ENCODE measurements at regions not wholly inside any gene's neighbourhood (a gene's known extent, or its start where the extent isn't known, plus 50 kb on each side); places are given as distances from the start of the nearest gene placed in this dataset.
"Not testable (repeated sequence)": the region's sequence is repeated elsewhere in the genome, so short reads cannot be mapped to it uniquely, and the experiment has no call there.

DNA sequence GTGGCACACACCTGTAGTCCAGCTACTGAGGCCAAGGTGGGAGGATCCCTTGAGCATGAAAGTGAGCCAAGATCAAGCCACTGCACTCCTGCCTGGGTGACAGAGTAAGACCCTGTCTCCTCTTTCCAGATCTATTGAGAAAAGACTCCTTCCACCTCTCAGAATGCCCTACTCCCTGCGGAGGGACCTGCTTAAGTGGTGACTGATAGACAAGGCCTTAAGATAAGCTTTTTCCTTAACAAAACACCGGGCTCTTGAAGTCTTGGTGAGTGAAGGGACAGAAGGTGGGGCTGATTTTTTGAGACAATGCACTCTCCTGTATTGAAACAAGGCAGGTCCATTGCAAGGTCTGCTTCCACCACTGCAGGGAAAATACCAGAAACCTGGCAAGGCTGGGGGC is 338.4 kb upstream of the FRG2C start:
- DNase-seq (ENCODE audit: low spot score): no peak
- Histone ChIP-seq H3K9me3 (no peaks in the 10 kb centered on the region), H3K4me1 (no peaks in the 10 kb centered on the region), H3K4me3 (no peak overlapping the region), H3K36me3 (no peaks in the 10 kb centered on the region), H3K27ac (no peak overlapping the region), H3K27me3 (no peaks in the 10 kb centered on the region)
- TF ChIP-seq, protein P1, sequence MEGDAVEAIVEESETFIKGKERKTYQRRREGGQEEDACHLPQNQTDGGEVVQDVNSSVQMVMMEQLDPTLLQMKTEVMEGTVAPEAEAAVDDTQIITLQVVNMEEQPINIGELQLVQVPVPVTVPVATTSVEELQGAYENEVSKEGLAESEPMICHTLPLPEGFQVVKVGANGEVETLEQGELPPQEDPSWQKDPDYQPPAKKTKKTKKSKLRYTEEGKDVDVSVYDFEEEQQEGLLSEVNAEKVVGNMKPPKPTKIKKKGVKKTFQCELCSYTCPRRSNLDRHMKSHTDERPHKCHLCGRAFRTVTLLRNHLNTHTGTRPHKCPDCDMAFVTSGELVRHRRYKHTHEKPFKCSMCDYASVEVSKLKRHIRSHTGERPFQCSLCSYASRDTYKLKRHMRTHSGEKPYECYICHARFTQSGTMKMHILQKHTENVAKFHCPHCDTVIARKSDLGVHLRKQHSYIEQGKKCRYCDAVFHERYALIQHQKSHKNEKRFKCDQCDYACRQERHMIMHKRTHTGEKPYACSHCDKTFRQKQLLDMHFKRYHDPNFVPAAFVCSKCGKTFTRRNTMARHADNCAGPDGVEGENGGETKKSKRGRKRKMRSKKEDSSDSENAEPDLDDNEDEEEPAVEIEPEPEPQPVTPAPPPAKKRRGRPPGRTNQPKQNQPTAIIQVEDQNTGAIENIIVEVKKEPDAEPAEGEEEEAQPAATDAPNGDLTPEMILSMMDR (IDR thresholded peaks at IDR 0.05): no peak

DNA sequence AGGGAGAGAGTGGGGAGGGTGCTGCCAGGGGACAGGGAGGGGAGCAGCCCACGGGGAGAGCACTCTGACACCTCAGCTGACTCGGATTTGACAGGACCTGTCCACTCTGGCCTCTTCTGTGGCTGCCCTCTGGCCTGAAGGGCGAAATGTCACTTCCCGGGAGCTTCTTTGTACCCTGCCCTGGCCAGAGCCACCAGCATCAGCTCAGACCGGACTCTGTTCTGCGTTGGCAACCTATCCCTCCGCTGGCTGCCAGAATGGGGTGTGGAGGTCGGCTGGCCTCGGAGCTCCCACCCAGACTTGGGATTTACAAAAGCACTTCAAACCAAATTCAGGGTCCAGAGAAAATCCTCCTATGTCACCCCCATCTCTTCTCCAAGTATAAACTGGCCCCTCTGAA is 336.7 kb upstream of the FRG2C start:
- TF ChIP-seq, protein P1 (IDR thresholded peaks at IDR 0.05): no peak
- no peaks in the 10 kb centered on the region for H3K4me1 ChIP-seq
- no peaks in the 10 kb centered on the region for H3K27me3 ChIP-seq

DNA sequence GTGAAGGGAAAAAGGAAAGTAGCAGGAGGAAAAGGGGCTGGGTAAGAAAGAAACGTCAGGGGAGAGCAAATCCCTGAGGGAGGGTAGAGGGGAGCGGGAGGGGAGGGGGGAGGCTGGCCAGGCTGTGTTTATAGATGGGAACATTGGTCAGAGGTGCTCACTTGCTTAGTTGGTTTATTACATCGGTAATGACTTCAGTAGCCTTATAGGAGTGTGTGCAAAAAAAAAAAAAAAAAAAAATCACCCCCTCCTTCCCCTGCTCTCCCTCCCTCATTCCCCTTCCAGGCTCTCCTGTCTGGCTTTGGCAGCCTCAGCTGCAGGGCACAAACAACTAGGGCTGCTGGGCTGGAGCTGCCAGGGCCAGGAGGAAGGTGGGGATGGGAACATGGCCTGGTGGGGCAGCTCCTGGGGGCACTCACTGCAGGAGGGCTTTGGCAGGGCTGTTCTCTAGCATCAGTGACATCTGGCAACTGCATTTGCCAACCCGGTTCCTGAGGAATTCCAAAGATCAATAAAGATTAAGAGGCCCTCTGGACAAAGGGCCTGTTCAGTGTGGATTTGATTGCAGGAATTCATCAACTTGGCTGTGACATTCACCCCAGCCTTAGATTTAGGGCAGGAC is 334.5 kb upstream of the FRG2C start:
- no peaks in the 10 kb centered on the region for H3K9me3 ChIP-seq
- no peak overlapping the region for H3K4me3 ChIP-seq
- no peaks in the 10 kb centered on the region for H3K36me3 ChIP-seq
- H3K4me1 ChIP-seq: no peaks in the 10 kb centered on the region
- DNase-seq (ENCODE audit: low spot score): no peak
- TF ChIP-seq, protein P1 (IDR thresholded peaks at IDR 0.05): no peak
- H3K27me3 ChIP-seq: no peaks in the 10 kb centered on the region
- H3K27ac ChIP-seq: no peak overlapping the region

More for the DNA sequence above, 336.7 kb upstream of the FRG2C start:
- no peak for DNase-seq (ENCODE audit: low spot score)
- Histone ChIP-seq H3K4me3 (no peak overlapping the region), H3K36me3 (no peaks in the 10 kb centered on the region), H3K27ac (no peak overlapping the region), H3K9me3 (no peaks in the 10 kb centered on the region)

DNA sequence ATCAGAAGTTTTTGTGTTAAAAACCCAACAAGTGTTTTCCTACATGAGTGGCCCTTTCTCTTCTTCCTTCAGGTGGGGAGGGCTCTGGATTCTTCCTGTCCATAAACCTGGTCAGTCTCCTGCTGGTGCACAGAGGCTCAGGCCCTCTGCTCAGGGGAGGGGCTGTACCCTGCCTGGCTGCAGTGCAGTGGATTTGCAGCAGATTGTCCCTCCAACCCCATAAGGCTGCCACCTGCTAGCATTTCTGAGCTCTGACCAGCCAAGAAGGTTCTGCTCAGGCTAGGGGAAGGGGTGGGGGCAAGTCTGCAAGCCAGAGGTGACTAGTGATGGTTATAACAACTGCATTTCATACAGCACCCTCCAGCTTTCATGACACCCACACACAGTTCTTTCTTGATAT is 333.7 kb upstream of the FRG2C start:
- DNase-seq (ENCODE audit: low spot score): not testable (repeated sequence)

DNA sequence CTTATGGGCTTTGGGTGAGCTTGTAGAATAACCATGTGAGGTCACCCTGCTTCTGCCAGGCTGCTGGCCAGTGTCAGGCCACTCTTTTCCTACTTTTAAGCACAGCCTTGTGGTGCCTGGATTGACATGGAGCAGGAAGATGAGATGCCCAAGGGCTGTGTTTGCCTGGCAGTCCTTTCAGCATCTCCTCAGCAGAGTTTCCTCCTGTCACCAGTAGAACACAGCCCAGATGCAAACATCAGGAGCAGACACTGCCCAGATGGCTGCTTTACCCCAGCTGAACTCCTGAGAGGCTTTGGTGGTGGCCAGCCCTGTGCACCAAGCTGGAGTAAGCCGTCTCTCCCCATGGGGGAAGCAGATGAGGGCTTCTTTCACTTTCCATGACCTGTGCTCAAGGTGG is 332.0 kb upstream of the FRG2C start:
- not testable (repeated sequence) for H3K4me3 ChIP-seq; H3K27ac ChIP-seq; H3K9me3 ChIP-seq; H3K36me3 ChIP-seq; H3K4me1 ChIP-seq; H3K27me3 ChIP-seq; DNase-seq (ENCODE audit: low spot score)

More for the DNA sequence above, 333.7 kb upstream of the FRG2C start:
- H3K27ac ChIP-seq, H3K4me1 ChIP-seq, H3K36me3 ChIP-seq, H3K9me3 ChIP-seq, H3K27me3 ChIP-seq, H3K4me3 ChIP-seq: not testable (repeated sequence)

DNA sequence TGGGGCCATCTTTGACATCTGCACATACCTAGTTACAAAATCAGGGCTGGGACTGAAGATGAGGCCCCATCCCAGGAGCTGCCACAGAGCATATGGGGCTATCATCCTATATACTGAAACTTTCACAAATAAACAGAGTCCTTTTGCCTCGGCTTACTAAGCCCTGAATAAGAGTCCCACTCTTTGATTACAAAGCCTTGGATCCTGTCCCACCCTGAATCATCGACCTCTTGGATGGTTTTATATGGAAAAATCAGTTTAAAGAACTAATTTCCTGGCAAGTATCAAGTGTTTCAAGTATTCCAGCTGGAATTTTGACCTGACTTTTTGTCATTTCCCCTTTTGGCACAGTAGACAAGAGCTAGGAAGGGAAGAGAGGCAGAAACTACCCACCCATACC is 331.3 kb upstream of the FRG2C start:
- TF ChIP-seq, protein P1 (IDR thresholded peaks at IDR 0.05): no peak
- DNase-seq (ENCODE audit: low spot score): no peak

DNA sequence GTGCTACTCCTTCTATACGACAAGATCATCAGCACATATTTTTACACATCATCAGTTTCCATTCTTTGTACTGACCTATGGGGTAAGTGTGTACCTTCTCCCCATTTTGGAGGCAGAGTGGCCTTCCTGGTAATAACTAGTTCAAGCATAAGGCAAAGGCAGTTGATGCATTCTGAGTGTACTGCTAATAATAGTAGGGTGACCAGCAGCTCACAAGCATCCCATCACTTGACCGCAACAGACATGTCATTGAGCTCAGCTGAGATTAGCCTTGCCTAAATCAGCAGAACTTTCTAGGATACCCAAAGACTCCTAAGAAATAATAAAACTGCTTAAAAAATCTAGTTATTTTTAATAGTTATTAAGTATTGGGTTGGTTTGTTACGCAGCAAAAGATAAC is 329.8 kb upstream of the FRG2C start:
- H3K27ac ChIP-seq: peak overlapping the region in 1 of 2 donors; percentile 42
- no peaks in the 10 kb centered on the region for H3K9me3 ChIP-seq
- TF ChIP-seq, protein P1 (IDR thresholded peaks at IDR 0.05): no peak
- no peaks in the 10 kb centered on the region for H3K4me1 ChIP-seq
- no peaks in the 10 kb centered on the region for H3K36me3 ChIP-seq
- no peak overlapping the region for H3K4me3 ChIP-seq
- no peaks in the 10 kb centered on the region for H3K27me3 ChIP-seq
- DNase-seq (ENCODE audit: low spot score): no peak

More for the DNA sequence above, 331.3 kb upstream of the FRG2C start:
- H3K4me1 ChIP-seq: no peaks in the 10 kb centered on the region
- H3K27me3 ChIP-seq: no peaks in the 10 kb centered on the region
- no peak overlapping the region for H3K4me3 ChIP-seq
- H3K9me3 ChIP-seq: no peaks in the 10 kb centered on the region
- H3K36me3 ChIP-seq: no peaks in the 10 kb centered on the region
- no peak overlapping the region for H3K27ac ChIP-seq

Measured in right atrium auricular region (tissue), 2 donors.